ENCODE measurements at regions not wholly inside any gene's neighbourhood (a gene's known extent, or its start where the extent isn't known, plus 50 kb on each side); places are given as distances from the start of the nearest gene placed in this dataset.

DNA sequence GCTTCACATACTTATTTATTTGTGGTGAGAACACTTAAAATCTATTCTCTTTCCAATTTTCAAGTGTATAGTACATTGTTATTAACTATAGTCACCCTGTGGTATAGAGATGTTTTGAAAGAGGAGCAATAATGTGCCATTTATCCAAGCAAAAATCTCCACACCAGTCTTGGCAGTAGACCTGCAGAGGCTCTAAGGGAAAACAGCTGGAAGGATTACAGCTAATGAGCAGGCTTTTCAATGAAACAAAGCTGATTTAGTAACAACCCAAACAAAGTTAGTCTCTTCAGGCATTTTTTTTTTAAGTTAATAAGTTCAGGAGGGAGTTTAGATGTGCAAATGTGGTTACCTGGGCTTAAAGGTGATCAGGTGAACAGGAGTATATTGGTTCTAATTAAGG lies 101.9 kb downstream of the EVX1 start:
- no peaks in the 10 kb centered on the region for H3K9me3 ChIP-seq (ENCODE audit: control insufficient read depth in 4 of 4, insufficient read depth in 3 of 4, low read length in 3 of 4)
- no peaks in the 10 kb centered on the region for H3K36me3 ChIP-seq (ENCODE audit: control insufficient read depth in 4 of 4, insufficient read depth in 4 of 4, low read length in 4 of 4)
- H3K27me3 ChIP-seq (ENCODE audit: control insufficient read depth in 3 of 3, insufficient read depth in 3 of 3, low read length in 2 of 3): no peaks in the 10 kb centered on the region
- no peak overlapping the region for H3K27ac ChIP-seq (ENCODE audit: low read depth in 1 of 2, low read length in 1 of 2)
- no peak overlapping the region for H3K4me3 ChIP-seq
- H3K9ac ChIP-seq (ENCODE audit: insufficient read depth in 1 of 2, low read length in 2 of 2): no peak overlapping the region
- ATAC-seq (ENCODE audit: insufficient read depth, low FRiP score) (no peak), DNase-seq (peak in 2 of 3 donors; percentile 67 to 78)
- H3K4me1 ChIP-seq (ENCODE audit: control insufficient read depth in 5 of 5, insufficient read depth in 5 of 5, low read length in 5 of 5): peaks cover 0 to 23% (median 2%) of the 10 kb centered on the region in 5 donors
- TF ChIP-seq CTCF (IDR thresholded peaks at IDR 0.05; ENCODE audit: control extremely low read depth, extremely low read depth): no peak

- Histone ChIP-seq H3K9ac (ENCODE audit: insufficient read depth in 1 of 2, low read length in 2 of 2) (no peak overlapping the region), H3K27ac (ENCODE audit: low read depth in 1 of 2, low read length in 1 of 2) (no peak overlapping the region), H3K4me3 (no peak overlapping the region), H3K27me3 (ENCODE audit: control insufficient read depth in 3 of 3, insufficient read depth in 3 of 3, low read length in 2 of 3) (no peaks in the 10 kb centered on the region), H3K4me1 (ENCODE audit: control insufficient read depth in 5 of 5, insufficient read depth in 5 of 5, low read length in 5 of 5) (peaks cover 0 to 23% (median 2%) of the 10 kb centered on the region in 5 donors), H3K36me3 (ENCODE audit: control insufficient read depth in 4 of 4, insufficient read depth in 4 of 4, low read length in 4 of 4) (no peaks in the 10 kb centered on the region), H3K9me3 (ENCODE audit: control insufficient read depth in 4 of 4, insufficient read depth in 3 of 4, low read length in 3 of 4) (no peaks in the 10 kb centered on the region)
- DNase-seq (no peak), ATAC-seq (ENCODE audit: insufficient read depth, low FRiP score) (no peak)
- 68 to 74% methylated on average over 3 of the region's 3 CpGs for WGBS, 2 donors
- TF ChIP-seq CTCF (IDR thresholded peaks at IDR 0.05; ENCODE audit: control extremely low read depth, extremely low read depth): no peak
Measured at GRCh38 chr7:27345164-27345887, 102.7 kb downstream of the EVX1 start.

- ATAC-seq (ENCODE audit: insufficient read depth, low FRiP score) (no peak), DNase-seq (peak in 1 of 3 donors; percentile 21)
- no peaks in the 10 kb centered on the region for H3K36me3 ChIP-seq (ENCODE audit: control insufficient read depth in 4 of 4, insufficient read depth in 4 of 4, low read length in 4 of 4)
- H3K9me3 ChIP-seq (ENCODE audit: control insufficient read depth in 4 of 4, insufficient read depth in 3 of 4, low read length in 3 of 4): no peaks in the 10 kb centered on the region
- H3K4me1 ChIP-seq (ENCODE audit: control insufficient read depth in 5 of 5, insufficient read depth in 5 of 5, low read length in 5 of 5): peaks cover 0 to 23% (median 2%) of the 10 kb centered on the region in 5 donors
- 69 to 91% methylated on average over 8 of the region's 8 CpGs for WGBS, 2 donors
- no peaks in the 10 kb centered on the region for H3K27me3 ChIP-seq (ENCODE audit: control insufficient read depth in 3 of 3, insufficient read depth in 3 of 3, low read length in 2 of 3)
- no peak overlapping the region for H3K4me3 ChIP-seq
- H3K27ac ChIP-seq (ENCODE audit: low read depth in 1 of 2, low read length in 1 of 2): no peak overlapping the region
- H3K9ac ChIP-seq (ENCODE audit: insufficient read depth in 1 of 2, low read length in 2 of 2): no peak overlapping the region
- no peak for TF ChIP-seq CTCF (IDR thresholded peaks at IDR 0.05; ENCODE audit: control extremely low read depth, extremely low read depth)
Measured at GRCh38 chr7:27345997-27346396, 103.4 kb downstream of the EVX1 start.

Data from lung (tissue), 11 donors.